AG04449 (cell line): ENCODE measurements at regions not wholly inside any gene's neighbourhood (a gene's known extent, or its start where the extent isn't known, plus 50 kb on each side); places are given as distances from the start of the nearest gene placed in this dataset.
"Not testable (repeated sequence)": the region's sequence is repeated elsewhere in the genome, so short reads cannot be mapped to it uniquely, and the experiment has no call there.

Source experiments
- CTCF ChIA-PET: fragments of 350-600 bp; formaldehyde crosslinking; extraction: SDS; loops from one replicate; lab custom pipeline; 2021; ENCODE audit warnings: antibody characterized with exemption; lab: Yijun Ruan, JAX
- POLR2A ChIA-PET: fragments of 400-600, 350-600 bp; formaldehyde crosslinking; extraction: SDS; loops from one replicate; lab custom pipeline; 2020; ENCODE audit warnings: antibody characterized with exemption, inconsistent platforms; lab: Yijun Ruan, JAX
- DNase-seq: peaks from one replicate; pipeline ENCODE4 v3.0.0-alpha.2; 2010; ENCODE audit warnings: low read depth, low spot score
- H3K4me3 ChIP-seq: 2 replicates; pipeline ENCODE4 v1.5.1; 2011; ENCODE audit warnings: low read depth, mild to moderate bottlenecking, control low read depth, low read length
- TF ChIP-seq, protein P1 (sequence below): IDR thresholded peaks from one replicate; pipeline ENCODE4 v1.5.1; 2011; ENCODE audit warnings: mild to moderate bottlenecking, moderate library complexity, low read length, control low read depth, inconsistent platforms; ENCODE audit not compliant: insufficient read depth; ENCODE audit errors: missing control alignments

DNA sequence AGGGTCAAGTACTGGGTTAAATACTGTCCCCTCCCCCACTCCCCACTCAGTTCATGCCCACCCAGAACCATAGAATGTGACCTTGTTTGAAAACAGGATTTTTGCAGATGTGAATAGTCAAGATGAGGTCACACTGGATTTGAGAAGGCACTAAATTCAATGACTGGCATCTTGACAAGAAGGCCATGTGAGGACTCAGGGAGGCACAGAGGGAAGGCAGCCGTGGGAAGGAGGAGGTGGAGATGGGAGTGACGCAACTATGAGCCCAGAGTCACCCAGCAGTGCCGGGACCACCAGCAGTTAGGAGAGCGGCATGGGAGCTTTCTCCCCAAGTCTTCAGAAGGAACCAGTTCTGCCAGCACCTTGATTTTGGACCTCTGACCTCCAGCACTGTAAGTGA lies 257.3 kb downstream of the BCL2 start:
- TF ChIP-seq, protein P1, sequence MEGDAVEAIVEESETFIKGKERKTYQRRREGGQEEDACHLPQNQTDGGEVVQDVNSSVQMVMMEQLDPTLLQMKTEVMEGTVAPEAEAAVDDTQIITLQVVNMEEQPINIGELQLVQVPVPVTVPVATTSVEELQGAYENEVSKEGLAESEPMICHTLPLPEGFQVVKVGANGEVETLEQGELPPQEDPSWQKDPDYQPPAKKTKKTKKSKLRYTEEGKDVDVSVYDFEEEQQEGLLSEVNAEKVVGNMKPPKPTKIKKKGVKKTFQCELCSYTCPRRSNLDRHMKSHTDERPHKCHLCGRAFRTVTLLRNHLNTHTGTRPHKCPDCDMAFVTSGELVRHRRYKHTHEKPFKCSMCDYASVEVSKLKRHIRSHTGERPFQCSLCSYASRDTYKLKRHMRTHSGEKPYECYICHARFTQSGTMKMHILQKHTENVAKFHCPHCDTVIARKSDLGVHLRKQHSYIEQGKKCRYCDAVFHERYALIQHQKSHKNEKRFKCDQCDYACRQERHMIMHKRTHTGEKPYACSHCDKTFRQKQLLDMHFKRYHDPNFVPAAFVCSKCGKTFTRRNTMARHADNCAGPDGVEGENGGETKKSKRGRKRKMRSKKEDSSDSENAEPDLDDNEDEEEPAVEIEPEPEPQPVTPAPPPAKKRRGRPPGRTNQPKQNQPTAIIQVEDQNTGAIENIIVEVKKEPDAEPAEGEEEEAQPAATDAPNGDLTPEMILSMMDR, result no peak
- H3K4me3 ChIP-seq, result no peak overlapping the region
- POLR2A ChIA-PET, result no interaction called here
- CTCF ChIA-PET, result no interaction called here
- no peak for DNase-seq

DNA sequence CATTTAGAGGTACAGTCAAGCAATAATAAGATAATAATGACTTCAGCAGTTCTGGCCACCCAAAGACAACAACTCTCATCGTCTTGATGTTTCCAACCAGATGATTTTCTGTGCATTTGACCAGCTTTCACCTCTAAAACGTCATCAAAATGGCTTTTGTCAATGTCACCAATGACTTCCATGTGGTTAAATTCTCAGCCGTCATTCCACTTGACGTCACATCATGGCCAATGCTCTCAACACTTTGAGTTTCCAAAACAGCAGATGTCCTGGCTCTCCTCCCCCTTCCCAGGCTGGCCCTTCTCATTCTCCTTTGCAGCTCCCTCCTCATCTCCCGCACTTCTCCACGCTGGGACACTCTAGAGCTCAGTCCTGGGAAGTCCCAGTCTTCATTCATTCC lies 258.3 kb downstream of the BCL2 start:
- ChIA-PET POLR2A (no interaction called here), CTCF (no interaction called here)
- no peak overlapping the region for H3K4me3 ChIP-seq
- no peak for DNase-seq
- TF ChIP-seq, protein P1, result no peak

DNA sequence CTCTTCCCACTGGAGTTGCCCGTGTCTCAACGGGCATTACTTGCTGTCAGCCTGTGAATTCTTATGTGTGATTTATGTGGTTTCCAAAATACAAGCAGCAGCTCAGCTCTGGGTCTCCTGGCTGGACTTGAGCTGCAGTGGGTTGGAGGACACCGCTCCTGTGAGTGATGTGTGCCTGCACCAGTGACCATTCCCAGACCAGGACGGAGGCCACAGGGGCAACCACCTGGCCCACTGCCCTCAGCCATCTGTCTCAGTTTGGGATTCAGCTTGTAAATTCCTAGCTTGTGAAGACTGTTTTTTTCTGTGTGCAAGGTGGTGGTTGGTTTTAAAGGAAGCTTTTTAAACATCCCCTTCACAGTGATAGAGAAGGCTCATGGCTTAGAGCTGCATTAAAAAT lies 261.0 kb downstream of the BCL2 start:
- TF ChIP-seq, protein P1, result no peak
- POLR2A ChIA-PET, result no interaction called here
- CTCF ChIA-PET, result no interaction called here
- no peak for DNase-seq
- no peak overlapping the region for H3K4me3 ChIP-seq

DNA sequence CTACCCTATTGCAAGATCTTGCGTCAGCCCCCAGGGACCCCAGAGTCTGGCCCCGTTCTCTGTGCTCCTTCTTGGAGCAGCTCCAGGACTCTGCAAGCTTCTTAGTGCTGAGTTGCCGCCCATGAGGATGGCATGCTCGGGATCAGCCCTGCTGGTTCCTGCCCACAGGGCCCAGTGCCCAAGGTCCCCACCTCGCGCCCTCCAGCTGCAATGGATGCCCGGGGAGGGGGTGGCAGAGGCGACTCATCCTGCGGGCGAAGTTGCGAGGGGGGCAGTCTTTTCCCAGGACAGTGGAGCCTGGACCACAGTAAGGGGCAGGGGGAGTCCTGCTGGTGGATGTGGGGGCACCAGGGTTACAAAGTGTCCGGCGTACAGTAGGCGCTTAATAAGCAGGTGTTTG lies 261.9 kb downstream of the BCL2 start:
- CTCF ChIA-PET, result no interaction called here
- TF ChIP-seq, protein P1, result no peak
- no peak for DNase-seq
- H3K4me3 ChIP-seq, result no peak overlapping the region
- POLR2A ChIA-PET, result no interaction called here

DNA sequence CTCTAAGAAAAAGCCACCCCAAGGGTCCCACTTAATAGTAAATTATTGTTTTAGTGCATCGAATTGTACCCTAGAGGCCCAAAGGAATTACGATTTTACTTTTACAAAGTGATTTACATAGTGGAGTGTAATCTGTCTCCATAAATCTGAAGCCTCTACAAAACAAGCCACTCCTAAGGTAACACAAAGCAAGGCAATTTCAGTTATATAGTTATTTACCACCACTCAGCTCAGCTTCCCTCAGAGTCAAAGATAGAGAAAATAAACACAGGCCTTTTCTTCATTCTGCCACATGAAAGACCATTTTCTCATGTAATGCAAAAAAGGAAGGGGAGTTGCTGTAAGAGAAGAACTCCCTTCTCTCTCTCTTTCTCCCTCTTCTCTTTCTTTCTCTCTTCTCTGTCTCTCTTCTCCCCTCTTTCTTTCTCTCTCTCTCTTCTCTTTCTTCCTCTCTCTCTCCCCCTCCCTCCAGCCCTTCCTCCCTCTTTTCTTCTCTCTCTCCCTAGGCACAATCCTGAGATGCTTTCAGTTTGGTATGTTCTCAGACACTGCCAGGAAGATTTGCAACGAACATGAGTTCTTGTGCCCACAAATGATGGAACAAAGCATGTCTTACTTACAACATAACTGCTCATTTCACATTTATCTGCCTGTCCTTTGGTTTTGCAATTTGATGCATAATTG lies 264.5 kb downstream of the BCL2 start:
- CTCF ChIA-PET, result no interaction called here
- DNase-seq, result no peak
- no peak overlapping the region for H3K4me3 ChIP-seq
- TF ChIP-seq, protein P1, result no peak
- POLR2A ChIA-PET, result no interaction called here

DNA sequence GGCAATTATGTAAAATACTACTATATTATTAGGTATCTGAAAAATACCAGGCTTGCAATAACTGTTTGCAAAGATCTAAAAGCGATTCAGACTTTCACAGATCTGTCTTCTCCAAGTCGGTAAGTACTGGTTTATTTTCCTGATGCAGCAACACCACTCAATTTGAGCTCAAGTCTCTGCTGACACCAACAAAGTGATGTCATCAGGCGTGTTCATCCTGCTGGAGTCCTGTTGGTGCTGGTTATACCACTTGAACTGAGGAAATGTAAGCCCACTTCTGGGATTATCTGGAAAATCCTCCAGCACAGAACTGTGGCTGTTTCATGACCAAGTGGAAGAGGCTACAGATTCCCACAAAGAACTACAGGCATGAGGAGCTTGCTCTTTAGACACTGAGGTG lies 267.6 kb downstream of the BCL2 start:
- TF ChIP-seq, protein P1, result no peak
- no peak for DNase-seq
- ChIA-PET POLR2A (no interaction called here), CTCF (no interaction called here)
- no peak overlapping the region for H3K4me3 ChIP-seq

DNA sequence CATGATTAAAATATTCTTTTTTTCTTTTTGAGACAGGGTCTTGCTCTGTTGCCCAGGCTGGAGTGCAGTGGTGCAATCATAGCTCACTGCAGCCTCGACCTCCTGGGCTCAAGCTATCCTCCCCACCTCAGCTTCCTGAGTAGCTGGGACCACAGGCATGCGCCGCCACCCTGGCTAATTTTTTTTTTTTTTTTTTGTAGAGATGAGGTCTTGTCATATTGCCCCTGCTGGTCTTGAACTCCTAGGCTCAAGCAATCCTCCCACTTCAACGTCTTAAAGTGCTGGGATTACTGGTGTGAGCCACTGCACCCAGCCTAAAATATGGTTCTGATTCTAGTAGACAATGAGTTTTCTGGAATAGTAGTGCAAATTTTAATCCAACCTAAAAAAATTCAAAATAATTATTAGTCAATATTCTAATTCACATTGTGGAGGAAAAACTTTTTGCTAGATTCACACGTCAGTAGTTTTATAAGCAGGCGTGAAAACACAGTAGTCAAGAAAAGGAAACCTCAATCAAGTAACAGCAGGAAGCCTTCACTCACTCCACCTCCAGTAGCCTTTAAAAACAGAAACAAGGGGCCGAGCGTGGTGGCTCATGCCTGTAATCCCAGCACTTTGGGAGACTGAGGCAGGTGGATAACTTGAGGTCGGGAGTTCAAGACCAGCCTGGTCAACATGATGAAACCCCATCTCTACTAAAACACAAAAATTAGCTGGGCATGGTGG lies 268.7 kb downstream of the BCL2 start:
- DNase-seq, POLR2A ChIA-PET, CTCF ChIA-PET, H3K4me3 ChIP-seq: not testable (repeated sequence)
